ENCODE measurements at regions not wholly inside any gene's neighbourhood (a gene's known extent, or its start where the extent isn't known, plus 50 kb on each side); places are given as distances from the start of the nearest gene placed in this dataset.

DNA sequence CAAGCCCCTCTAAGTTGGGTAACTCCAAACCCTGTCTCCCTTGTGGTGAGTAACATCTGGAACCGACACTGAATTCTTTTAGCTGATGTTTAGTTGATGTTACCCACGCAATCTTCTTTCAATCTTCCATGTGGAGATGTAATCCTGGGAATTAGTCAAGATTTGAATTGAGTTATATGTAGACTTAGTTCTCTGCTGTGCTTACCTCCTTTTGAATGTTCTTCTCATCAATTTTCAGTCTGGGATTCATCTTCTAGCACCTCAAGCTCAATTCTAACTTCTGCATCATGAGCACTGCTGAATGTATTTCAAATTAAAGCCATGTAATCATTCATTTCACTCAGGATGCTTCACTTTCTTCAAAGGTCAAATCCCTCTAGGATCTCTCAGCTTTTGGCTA lies 270.6 kb downstream of the FAM170A start:
- no peak for DNase-seq (ENCODE audit: low spot score)
- intact Hi-C loops (cut with micrococcal nuclease; ENCODE audit: unreplicated experiment): no loop called here
- Histone ChIP-seq H3K27me3 (ENCODE audit: control insufficient read depth in 1 of 2, insufficient read depth in 2 of 2, low read length in 2 of 2) (no peaks in the 10 kb centered on the region), H3K4me2 (ENCODE audit: low read depth, low read length) (no peak overlapping the region), H3K4me1 (ENCODE audit: insufficient read depth, low read length) (no peaks in the 10 kb centered on the region), H3K4me3 (replicated peaks in 1 of 3; ENCODE audit: insufficient read depth in 1 of 3, low read depth in 2 of 3, low read length in 3 of 3) (no peak overlapping the region), H3K27ac (ENCODE audit: extremely low read length, insufficient read depth, low read length) (no peak overlapping the region), H3K9ac (ENCODE audit: insufficient read depth, low read depth, low read length) (no peak overlapping the region), H3K9me3 (ENCODE audit: low read length) (no peaks in the 10 kb centered on the region), H3K79me2 (ENCODE audit: insufficient read depth, low read length) (no peaks in the 10 kb centered on the region), H2AFZ (ENCODE audit: low read length) (no peak overlapping the region), H4K20me1 (ENCODE audit: insufficient read depth, low read length) (no peaks in the 10 kb centered on the region), H3K36me3 (replicated peaks in 1 of 2; ENCODE audit: control insufficient read depth in 1 of 2, insufficient read depth in 2 of 2, low read length in 2 of 2) (no peaks in the 10 kb centered on the region)
- ChIA-PET CTCF (ENCODE audit: low intra/inter-chr PET ratio, low total read pairs) (no interaction called here), POLR2A (no interaction called here)
- ATAC-seq: no peak
- WGBS (ENCODE audit: low lambda C conversion rate): 0% methylated on average over 2 of the region's 2 CpGs
- no TSS peak for BruUV-seq (replicated peaks)
- in situ Hi-C loops (cut with HindIII; ENCODE audit: extremely low pct_ligation_motif_present, low pct_unique_long_range_greater_than_20kb): no loop called here
- TF ChIP-seq, protein P1, sequence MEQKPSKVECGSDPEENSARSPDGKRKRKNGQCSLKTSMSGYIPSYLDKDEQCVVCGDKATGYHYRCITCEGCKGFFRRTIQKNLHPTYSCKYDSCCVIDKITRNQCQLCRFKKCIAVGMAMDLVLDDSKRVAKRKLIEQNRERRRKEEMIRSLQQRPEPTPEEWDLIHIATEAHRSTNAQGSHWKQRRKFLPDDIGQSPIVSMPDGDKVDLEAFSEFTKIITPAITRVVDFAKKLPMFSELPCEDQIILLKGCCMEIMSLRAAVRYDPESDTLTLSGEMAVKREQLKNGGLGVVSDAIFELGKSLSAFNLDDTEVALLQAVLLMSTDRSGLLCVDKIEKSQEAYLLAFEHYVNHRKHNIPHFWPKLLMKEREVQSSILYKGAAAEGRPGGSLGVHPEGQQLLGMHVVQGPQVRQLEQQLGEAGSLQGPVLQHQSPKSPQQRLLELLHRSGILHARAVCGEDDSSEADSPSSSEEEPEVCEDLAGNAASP (CRISPR knock-in tag; IDR thresholded peaks at IDR 0.05; ENCODE audit: borderline replicate concordance): no peak
- TF ChIP-seq GABPB1 (CRISPR knock-in tag; IDR thresholded peaks at IDR 0.05): no peak
- TF ChIP-seq, protein P2, sequence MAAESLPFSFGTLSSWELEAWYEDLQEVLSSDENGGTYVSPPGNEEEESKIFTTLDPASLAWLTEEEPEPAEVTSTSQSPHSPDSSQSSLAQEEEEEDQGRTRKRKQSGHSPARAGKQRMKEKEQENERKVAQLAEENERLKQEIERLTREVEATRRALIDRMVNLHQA (CRISPR knock-in tag; IDR thresholded peaks at IDR 0.05): no peak
- TF ChIP-seq, protein P3, sequence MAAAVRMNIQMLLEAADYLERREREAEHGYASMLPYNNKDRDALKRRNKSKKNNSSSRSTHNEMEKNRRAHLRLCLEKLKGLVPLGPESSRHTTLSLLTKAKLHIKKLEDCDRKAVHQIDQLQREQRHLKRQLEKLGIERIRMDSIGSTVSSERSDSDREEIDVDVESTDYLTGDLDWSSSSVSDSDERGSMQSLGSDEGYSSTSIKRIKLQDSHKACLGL (CRISPR knock-in tag; IDR thresholded peaks at IDR 0.05): no peak
- TF ChIP-seq SAP130 (CRISPR knock-in tag; IDR thresholded peaks at IDR 0.05; ENCODE audit: low read depth): no peak
- no peak for TF ChIP-seq E2F2 (CRISPR knock-in tag; IDR thresholded peaks at IDR 0.05; ENCODE audit: borderline replicate concordance)
- no peak for TF ChIP-seq ZNF225 (CRISPR knock-in tag; IDR thresholded peaks at IDR 0.05)
- no peak for FAIRE-seq

Measured in HepG2 (cell line).